ENCODE measurements at regions not wholly inside any gene's neighbourhood (a gene's known extent, or its start where the extent isn't known, plus 50 kb on each side); places are given as distances from the start of the nearest gene placed in this dataset.

DNA sequence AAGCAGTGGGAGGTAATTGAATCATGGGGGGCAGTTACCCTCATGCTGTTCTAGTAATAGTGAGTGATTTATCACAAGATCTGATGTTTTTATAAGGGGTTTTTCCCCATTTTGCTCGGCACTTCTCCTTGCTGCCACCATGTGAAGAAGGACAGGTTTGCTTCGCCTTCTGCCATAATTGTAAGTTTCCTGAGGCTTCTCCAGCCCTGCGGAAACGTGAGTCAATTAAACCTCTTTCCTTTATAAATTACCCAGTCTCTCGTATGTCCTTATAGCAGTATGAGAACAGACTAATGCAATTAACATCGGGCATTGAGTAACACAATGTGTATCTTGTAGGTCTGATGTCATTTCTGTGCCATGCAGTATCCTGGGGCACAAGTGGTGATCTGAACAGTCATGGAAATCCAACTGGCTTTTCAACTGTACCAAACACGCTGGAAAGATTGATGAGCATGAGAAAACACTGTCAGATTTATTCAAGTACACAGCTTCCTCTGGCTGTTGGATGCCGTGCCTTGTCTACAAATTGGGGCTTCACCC lies 208.6 kb upstream of the KIAA1217 start:
- TF ChIP-seq, protein P1, sequence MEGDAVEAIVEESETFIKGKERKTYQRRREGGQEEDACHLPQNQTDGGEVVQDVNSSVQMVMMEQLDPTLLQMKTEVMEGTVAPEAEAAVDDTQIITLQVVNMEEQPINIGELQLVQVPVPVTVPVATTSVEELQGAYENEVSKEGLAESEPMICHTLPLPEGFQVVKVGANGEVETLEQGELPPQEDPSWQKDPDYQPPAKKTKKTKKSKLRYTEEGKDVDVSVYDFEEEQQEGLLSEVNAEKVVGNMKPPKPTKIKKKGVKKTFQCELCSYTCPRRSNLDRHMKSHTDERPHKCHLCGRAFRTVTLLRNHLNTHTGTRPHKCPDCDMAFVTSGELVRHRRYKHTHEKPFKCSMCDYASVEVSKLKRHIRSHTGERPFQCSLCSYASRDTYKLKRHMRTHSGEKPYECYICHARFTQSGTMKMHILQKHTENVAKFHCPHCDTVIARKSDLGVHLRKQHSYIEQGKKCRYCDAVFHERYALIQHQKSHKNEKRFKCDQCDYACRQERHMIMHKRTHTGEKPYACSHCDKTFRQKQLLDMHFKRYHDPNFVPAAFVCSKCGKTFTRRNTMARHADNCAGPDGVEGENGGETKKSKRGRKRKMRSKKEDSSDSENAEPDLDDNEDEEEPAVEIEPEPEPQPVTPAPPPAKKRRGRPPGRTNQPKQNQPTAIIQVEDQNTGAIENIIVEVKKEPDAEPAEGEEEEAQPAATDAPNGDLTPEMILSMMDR (conservative IDR thresholded peaks at IDR 0.05; ENCODE audit: low read depth, low read length): no peak

DNA sequence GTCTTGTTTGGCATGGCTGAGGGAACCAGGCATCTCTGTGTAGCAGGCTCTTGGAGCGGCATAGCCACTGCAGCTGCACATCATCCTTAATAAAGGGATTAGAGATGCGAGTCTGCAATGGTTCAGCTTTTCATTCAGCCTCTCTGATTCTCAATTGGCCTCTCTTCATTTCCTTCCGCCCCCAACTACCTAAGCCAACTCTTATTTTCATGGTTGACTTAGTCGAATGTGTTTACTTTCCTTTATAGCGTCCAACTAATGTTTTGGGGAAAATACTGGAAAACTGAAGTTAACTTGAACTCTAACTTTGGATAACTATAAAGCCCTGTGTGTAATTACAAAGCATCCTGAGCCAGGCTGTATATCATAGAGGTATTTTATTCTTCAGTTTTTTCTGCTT lies 202.2 kb upstream of the KIAA1217 start:
- TF ChIP-seq, protein P1 (conservative IDR thresholded peaks at IDR 0.05; ENCODE audit: low read depth, low read length): no peak
- H3K4me3 ChIP-seq (ENCODE audit: low read length): no peak overlapping the region

More for the DNA sequence above, 208.6 kb upstream of the KIAA1217 start:
- DNase-seq (ENCODE audit: low read depth): no peak
- H3K4me3 ChIP-seq (ENCODE audit: low read length): no peak overlapping the region

GRCh38 chr10:24007359-24007758 lies 201.6 kb upstream of the KIAA1217 start:
- no peak overlapping the region for H3K4me3 ChIP-seq (ENCODE audit: low read length)
- TF ChIP-seq, protein P1 (conservative IDR thresholded peaks at IDR 0.05; ENCODE audit: low read depth, low read length): no peak
- no peak for DNase-seq (ENCODE audit: low read depth)

More for the DNA sequence above, 202.2 kb upstream of the KIAA1217 start:
- no peak for DNase-seq (ENCODE audit: low read depth)

DNA sequence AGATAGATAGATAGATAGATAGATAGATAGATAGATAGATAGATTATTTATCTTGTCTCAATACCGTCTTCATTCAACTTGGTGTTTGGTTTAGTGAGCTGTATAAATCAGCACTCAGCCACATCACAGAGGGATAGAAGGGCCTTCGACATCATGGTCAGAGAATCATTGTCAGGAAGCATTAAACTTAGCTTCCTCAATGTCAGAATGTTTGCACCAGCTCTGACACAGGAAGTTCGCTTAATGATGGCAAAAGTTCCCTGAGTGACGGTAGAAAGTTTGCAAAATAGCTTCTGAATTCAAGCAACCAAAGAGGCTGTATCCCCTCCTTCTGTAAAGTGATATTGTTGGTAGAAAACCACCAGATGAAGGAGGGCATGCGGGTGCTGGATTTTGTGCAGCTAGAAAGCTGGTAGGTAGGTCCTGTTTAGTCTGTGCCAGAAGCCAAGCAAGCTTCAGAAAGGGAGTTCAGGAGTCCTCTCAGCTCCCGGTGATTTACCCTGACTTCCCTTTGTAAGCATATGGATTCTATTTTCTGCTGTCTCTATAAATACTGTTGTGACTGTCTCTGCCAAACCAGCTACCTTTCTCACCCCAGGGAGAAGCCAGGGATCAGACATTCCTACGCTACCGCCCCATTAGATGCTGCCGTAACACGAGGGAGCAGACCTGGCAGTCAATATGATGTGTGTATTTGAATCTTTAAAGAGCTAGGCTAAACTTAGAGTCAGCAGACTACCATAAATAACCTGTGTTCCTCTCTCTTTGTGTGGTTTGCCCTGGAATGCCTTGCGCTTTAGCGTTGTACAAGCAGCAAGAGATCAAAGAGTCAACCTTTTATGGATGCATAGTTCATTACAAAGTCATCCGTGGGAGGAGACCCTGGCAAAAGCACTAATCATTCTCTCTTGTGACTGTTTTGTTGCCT lies 200.5 kb upstream of the KIAA1217 start:
- DNase-seq (ENCODE audit: low read depth): peak; percentile 82
- TF ChIP-seq, protein P1 (conservative IDR thresholded peaks at IDR 0.05; ENCODE audit: low read depth, low read length): no peak
- peak overlapping the region; percentile 18 for H3K4me3 ChIP-seq (ENCODE audit: low read length)

DNA sequence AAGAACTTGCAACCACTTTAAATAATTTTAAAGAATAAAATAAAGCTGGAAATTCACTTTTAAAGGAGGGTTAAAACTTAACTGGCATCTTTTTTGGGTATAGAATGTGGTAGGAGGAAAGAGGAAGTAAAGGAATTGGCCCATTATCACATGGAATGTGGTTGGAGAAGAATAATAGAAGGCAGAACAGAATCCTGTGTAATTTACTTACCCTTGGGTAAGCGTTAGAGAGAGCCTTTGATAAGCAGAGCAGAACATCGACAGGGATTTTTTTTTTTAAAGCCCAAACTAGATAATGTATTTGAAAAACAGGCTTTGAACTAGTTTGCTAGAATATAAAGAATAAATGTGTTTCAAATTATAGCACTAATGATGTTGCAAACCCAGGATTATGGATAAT lies 199.8 kb upstream of the KIAA1217 start:
- peak overlapping the region; percentile 18 for H3K4me3 ChIP-seq (ENCODE audit: low read length)
- TF ChIP-seq, protein P1 (conservative IDR thresholded peaks at IDR 0.05; ENCODE audit: low read depth, low read length): no peak
- no peak for DNase-seq (ENCODE audit: low read depth)

GRCh38 chr10:24009736-24010135 lies 199.2 kb upstream of the KIAA1217 start:
- TF ChIP-seq, protein P1 (conservative IDR thresholded peaks at IDR 0.05; ENCODE audit: low read depth, low read length): no peak
- H3K4me3 ChIP-seq (ENCODE audit: low read length): no peak overlapping the region
- no peak for DNase-seq (ENCODE audit: low read depth)
